AG09319 (cell line): ENCODE measurements at regions not wholly inside any gene's neighbourhood (a gene's known extent, or its start where the extent isn't known, plus 50 kb on each side); places are given as distances from the start of the nearest gene placed in this dataset.

Experiments used
- DNase-seq: peaks from one replicate; pipeline ENCODE4 v3.0.0-alpha.2; 2010; ENCODE audit warnings: low read depth; ENCODE audit errors: extremely low read depth
- CTCF ChIP-seq: IDR thresholded peaks from 2 replicates; pipeline ENCODE4 v1.5.1; 2011; ENCODE audit warnings: low read depth, mild to moderate bottlenecking, inconsistent platforms, low read length, moderate library complexity

GRCh38 chr13:53512635-53513034, 484.0 kb downstream of the OLFM4 start:
- no peak for TF ChIP-seq CTCF
- DNase-seq, result no peak

- DNase-seq, result no peak
- no peak for TF ChIP-seq CTCF
These were observed 484.6 kb downstream of the OLFM4 start for GRCh38 chr13:53513226-53513625.

GRCh38 chr13:53520132-53520531, 491.5 kb downstream of the OLFM4 start:
- no peak for TF ChIP-seq CTCF
- DNase-seq, result no peak

GRCh38 chr13:53522034-53522433, 493.4 kb downstream of the OLFM4 start:
- DNase-seq, result no peak

GRCh38 chr13:53537586-53537985, 509.0 kb downstream of the OLFM4 start:
- TF ChIP-seq CTCF, result no peak
- DNase-seq, result no peak

More at GRCh38 chr13:53522034-53522433, 493.4 kb downstream of the OLFM4 start:
- no peak for TF ChIP-seq CTCF

GRCh38 chr13:53545340-53545941, 516.8 kb downstream of the OLFM4 start:
- no peak for TF ChIP-seq CTCF
- no peak for DNase-seq

- DNase-seq, result no peak
- no peak for TF ChIP-seq CTCF
These were observed 531.9 kb downstream of the OLFM4 start for GRCh38 chr13:53560556-53560955.
